Femur (tissue), 1 donor: ENCODE measurements at regions not wholly inside any gene's neighbourhood (a gene's known extent, or its start where the extent isn't known, plus 50 kb on each side); places are given as distances from the start of the nearest gene placed in this dataset.
"Not testable (repeated sequence)": the region's sequence is repeated elsewhere in the genome, so short reads cannot be mapped to it uniquely, and the experiment has no call there.

Source experiments
- DNase-seq: peaks from one replicate; pipeline ENCODE4 v3.0.0-alpha.2; 2017

DNA sequence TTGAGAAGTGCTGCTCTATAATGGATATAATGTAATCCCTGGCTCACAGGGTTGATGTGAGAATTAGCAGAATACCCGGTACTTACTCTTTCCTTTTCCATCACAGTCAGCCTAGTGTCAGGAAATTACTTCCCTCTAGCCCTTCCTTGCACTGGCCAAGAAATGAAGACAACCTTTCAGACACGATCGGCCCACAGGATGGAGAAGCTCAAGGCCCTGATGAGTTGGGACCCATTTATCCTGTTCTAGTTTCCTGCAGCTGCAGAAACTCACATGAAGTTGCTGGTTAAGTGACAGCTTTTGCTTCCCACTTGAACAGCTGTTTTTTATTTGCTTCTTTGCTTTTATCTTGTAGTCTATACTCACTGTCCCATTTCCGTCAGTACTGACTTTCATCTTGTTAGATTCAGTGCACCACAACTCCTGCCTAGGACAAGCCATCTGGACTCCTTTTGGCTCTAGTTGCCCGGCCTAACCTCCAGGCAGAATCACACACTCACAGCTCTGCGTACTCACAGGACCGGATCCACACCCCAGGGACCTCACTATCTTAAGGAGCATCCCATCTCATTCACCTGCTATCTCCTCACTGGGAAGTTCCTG is 325.1 kb upstream of the CHRNA7 start:
- DNase-seq, result not testable (repeated sequence)

DNA sequence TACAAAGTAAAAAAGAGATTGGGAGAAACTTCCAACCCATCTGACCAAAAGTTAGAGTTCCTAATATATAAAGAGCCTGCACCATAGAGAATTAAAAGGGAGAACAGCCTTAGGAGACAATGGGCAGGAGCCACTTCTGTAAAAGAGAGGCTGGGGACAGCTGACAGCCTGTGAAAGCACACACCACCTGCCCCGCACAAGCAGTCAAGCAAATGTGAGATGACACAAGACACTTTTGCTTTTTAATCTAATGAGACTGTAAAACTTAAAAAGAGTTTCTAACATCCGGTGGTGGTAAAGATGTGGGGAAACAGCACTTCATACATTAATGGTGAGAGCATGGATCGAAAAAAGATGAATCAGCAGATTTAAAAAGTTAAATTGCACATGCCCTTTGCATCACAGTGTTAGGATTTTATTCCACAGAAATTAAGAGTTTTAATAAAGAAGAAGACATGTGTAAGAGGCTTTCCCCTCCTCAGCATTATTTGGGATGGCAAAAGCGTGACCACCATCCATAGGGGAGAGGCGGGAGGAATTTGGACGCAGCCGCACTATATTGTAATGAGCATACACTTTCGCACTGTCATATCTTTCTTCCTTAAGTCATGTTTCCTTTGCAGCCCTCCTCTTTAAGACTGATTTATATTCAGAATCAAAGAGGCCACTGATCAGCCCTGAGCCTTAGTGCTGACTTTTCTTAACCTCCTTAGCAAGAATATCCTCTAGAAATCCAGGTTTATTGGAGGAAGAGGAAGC is 322.2 kb upstream of the CHRNA7 start:
- not testable (repeated sequence) for DNase-seq

DNA sequence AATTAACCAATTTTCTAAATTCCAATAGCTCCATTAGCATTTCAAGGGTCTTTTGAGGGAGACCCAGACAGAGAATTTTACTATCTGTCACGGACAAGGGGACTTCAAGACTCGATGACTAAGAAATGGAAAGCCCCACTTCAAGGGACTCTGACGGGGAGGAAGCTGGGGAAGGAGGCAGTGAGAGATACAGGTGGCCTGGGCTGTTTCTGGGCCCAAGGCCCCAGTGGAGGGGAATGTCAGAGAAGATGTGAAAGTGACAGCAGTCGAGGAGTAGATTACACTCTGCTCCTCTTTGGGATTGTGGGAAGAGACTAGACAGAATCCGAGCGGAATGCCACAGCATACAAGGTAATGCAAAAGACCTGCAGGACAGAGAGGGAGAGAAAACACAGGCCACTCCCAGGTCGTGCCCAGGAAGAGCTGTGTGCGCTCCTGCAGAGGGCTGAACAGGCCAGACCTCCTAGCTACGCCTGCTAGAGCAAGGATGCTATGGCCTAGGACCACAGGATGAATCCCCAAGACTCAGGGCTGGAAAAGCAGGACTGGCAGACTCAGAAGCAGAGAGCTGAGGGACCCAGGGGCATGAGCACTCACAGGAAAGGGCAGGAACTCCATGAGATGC is 321.5 kb upstream of the CHRNA7 start:
- DNase-seq, result not testable (repeated sequence)

DNA sequence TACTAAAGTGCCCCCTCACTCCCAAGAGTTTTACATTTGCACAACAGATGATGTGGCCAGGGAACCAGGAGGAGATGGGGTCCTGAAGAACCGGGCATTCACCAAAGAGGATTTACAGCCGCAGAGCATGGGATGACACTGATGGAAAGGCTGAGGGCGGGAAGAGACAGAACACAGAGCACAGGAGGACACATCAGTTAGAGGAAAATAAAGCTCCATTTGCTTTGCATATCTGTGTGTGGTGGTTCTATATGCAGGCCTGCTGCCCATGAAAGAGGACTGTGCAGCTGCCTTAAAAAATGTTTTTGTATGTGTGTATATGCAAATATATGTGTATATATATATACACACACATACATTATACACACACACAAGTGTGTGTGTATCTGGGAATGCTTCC is 320.8 kb upstream of the CHRNA7 start:
- not testable (repeated sequence) for DNase-seq

DNA sequence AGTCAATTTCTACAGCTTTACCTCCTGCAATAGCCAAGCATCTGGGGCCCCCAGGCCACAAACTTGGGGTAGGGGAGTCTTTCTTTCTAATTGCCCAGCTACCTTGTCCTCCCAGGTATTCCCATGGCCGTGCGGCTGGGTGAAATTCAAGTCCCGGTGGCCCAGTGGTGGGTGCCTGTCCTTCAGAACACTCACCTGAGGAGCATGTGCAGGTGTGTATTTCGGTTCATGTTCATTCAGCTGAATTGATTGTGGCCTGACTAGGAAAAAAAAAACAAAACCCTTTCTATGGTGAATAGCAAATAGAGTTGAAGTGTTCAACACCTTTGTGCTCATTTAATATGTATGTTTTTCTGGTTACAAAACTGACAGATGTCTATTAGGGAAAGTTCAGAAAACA is 319.5 kb upstream of the CHRNA7 start:
- DNase-seq, result not testable (repeated sequence)

DNA sequence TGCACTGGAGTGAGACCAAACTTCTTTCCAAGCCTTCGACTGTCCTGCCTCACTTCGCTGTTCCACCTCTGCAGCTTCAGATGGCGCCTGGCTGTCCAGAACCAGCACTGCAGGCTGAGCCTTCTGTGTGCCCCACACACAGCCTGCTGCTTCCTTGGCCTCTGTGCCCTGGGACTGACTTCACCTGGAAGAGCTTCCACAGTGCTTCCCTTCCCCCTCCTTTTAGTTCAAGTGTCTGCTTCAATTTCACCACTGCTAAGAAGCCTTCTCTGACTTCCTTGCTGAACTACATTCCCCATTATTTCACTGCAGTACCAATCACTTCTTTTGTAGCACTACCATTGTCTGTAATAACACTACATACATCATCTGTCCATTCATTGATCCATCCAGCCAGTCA is 315.1 kb upstream of the CHRNA7 start:
- not testable (repeated sequence) for DNase-seq

DNA sequence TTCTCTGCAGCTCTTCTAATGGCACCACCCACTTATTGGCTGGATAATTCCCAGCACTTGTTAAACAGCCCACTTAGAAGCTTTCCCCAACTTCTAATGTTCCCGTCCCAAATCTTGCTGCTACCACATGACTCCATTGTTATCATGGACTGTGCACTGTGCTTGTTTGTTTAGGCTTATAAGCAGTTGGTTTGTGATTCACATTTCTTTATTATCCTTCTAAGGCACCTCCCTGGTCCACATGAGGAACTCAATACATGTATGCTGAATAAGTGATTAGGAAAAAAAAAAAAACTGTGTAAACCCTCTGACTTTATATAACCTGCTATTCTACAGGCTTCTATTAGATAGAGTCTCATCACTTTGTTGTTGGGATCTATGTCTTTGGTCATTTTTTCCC is 311.7 kb upstream of the CHRNA7 start:
- DNase-seq, result not testable (repeated sequence)

DNA sequence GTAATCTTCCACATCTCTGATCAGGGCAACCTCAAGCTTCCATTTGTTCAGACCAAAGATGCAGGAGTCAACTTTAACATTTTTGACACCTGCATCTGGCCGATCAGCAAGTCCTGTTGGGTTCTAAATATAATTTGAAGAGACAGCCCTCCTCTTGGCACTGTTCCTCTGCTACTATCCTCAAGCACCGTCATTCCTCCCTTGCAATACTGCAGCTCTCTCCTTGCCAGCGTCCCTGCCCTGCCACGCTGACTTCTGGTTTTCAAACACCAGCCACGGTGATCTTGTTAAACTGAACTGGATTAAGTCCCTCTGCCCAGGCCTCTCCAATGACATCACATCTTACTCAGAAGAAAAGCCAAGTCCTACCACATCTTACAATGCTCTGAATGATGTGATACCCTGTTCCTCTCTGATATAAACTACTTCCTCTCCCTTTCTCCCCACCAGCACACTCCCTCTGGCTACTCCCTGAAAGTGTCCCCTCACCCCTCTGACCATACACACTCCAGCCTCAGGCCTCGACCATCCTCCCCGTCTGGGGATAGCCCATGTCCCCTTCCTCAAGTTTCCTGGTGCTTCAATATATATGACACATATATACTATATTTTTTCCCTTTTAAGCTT is 310.8 kb upstream of the CHRNA7 start:
- DNase-seq, result not testable (repeated sequence)

DNA sequence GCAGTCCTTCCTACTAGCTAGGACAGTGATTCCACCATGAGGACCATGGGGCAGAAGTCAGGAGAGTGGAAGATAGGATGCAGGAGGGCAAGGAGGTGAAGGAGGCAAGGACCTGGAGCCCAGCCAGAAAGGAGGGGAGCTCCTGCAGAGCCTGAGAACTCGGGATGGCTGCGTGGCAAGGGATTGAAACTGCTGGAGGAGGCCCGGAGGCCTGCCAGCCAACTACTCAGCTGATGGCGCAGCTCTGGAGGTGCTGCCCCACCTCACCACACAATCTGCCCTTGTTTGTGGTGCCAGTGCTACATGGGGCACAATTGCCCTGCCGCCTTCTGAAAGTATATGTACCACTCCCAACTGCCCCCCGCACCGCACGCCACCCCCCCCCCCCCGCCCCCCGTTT is 307.3 kb upstream of the CHRNA7 start:
- DNase-seq, result not testable (repeated sequence)

DNA sequence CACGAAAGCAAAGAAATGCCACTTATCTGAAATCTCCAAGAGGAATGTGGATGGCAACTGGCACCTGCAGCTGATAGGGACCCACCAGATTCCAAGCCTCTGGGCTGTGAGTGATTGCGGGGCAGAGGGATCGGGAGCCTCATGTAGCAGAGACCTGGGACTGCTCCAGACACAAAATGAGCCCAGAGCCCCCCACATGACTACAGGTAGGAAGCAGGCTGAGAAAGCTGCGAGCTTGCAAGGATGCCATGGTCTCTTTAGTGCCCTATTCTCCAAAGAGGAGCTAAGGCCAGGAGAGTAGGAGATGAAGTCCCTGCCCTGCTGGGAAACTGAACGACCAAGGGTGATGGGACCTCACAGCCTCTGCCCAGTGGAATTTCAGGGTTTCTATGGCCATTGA is 305.4 kb upstream of the CHRNA7 start:
- not testable (repeated sequence) for DNase-seq

DNA sequence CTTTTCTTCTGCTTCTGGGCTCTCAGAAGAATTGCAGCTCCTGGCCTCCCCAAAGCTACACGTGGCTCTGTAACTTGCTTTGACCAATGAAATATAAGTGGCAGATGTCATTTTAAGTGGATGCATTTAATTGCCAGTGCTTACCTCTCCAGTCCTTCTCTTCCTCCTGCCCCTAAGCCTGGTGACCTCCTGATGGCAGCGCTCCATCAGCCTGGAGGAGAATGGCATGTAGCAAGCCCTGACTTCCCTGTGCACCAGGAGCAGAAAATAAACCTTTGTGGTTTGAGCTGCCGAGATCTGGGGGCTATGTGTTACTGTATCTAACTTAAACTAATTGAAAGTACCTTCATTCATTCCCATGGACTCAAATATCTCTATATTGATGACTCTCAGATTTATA is 304.7 kb upstream of the CHRNA7 start:
- not testable (repeated sequence) for DNase-seq

DNA sequence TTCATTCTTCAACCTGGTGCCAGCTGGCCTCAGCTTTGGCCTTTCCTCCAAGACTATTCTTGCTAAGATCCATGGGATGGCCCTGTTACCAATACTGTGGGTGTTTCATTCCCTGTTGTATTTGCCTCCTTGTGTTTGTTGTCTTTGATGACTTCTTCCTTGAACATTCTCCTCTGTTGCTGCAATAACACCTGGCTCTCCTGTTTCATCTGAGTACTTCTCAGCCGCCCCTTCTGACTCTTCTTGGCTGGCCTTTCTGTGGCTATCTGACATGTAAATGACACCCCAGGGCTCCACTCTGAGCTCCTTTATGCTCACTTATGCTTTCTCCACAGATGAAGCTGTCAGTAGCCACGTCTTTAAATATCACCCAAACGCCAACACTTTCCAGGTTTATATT is 302.7 kb upstream of the CHRNA7 start:
- DNase-seq, result no peak

DNA sequence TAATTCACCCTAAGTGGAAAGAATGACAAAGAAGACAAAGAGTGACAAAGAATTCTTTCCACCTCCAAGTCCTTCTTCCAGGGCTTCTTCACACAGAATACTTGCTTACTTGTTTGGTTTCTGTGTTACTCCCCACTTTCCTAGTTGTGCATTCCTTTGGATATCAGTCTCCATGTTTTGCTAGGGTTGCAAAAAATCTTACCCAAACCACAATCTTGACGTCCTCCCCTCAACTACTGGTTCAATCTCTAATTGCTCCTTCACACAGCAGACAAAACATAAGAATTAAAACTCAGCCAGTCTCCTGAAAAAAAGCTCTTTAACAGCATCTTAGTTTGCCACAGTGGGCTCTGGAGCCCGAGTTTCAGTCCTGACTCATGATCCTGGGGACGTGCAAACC is 297.6 kb upstream of the CHRNA7 start:
- DNase-seq, result no peak

DNA sequence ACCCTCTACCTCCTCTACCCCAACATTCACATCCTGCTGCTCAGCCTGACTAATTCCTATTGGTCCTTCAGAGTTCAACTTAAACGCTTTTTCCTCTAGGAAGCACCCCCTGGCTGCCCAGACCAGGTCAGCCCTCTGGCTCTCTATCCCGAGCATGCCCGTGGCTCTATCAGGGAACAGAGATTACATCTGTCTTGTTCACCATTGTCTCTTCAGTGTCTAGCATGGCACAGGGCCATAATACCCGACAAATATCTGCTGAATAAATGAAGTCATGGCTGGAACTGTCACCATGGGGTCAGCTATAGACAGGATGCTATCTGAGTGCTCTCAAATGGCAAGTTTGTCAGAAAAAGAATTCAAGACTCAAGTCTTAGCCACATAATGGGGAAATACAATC is 296.9 kb upstream of the CHRNA7 start:
- no peak for DNase-seq

DNA sequence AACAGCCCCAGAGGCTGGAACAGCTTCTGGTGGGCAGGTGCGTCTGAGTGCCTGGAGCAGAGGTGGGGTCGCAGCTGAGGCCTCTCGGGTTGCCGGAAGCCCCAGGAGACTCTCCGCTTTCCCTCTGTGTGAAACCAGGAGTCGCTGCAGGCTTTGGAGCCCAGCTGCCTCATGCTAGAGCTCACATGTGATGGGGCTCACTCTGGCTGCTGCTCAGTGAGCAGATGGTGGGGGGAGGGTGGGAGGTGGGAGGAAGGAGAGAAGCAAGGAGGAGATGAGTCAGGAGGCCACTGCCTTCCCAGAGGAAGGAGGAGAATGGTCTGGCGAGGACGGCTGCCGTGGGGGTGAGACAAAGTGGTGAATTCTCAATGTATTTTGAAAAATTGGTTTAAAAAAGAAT is 290.1 kb upstream of the CHRNA7 start:
- DNase-seq, result no peak

DNA sequence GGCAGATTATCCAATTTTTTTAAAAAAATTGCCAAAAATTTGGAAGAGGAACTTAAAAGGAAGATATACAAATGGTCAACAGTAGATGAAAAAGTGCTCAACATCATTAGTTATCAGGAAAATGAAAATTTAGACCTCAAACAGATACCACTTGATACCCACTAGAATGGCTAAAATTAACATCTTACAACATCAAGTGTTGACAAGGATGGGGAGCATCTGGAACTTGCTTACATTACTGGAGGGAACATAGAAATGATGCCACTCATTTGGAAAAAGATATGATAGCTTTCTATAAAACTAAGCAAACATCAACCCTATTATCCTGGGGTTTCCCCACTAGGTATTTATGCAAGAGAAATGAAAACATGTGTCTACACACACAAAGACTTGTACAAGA is 284.5 kb upstream of the CHRNA7 start:
- DNase-seq, result no peak

DNA sequence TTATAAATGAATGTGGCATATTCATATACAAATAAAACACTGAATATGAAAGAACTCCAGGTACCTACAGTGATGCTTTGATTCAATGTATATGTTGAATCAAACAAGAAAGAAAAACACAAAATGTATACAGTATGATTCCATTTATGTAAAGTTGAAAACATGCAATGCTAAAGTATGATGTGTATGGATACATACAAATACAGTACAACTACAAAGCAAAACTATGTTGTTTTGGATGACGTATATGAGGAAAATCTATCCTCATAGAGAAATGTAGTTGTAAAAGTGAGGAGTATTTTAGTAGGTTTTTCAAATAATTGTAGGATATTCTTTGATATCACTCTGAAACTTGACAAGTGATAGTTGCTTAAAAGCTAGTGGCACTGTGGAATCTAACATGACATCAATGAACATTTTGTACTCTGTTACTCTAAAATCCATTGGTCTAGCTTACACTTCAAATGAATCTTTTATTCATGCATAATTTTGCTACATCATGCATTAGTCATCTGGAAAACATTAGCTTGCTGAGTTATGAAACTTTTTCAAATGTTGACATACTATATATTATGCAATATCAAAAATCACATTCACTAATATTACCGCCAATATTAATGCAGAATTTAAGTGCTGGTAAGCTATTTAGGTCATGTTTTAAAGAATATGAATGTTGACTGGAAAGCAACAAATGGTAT is 278.1 kb upstream of the CHRNA7 start:
- no peak for DNase-seq

DNA sequence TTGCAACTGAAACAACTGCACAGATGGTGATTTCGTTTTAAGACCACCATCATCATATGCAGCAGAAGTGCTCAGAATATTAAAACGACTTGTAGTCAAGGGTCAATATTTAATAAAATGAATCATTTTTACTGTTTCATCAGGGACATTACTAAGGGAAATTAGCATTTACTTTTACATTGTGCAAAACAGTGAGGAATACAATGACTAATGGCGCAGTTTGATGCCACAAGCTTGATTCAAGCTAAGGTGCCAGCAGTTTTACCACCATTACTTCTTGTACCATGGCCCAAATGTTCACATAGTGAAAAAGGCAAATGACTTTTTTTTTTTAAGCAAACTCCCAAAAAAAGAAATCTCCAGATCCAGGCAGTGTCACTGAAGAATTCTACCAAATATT is 277.4 kb upstream of the CHRNA7 start:
- no peak for DNase-seq

DNA sequence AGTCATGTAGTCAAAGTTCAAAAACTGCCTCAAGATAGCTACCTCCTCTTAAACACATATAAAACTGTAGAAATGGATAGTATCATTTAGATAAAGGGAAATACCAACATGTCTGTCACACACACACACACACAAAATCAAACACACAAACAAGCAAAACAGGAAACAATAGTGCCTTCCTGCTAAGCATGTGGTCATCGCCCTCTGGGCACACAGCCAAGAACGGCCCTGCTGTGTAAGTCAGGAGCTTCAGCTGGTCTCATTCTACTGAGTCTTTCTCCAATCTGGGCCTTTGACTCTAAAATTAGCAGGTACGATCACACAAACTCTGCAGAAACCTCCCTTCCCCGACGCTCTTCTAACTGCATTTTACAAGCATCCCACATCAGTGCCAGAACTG is 272.2 kb upstream of the CHRNA7 start:
- peak; percentile 56 for DNase-seq

DNA sequence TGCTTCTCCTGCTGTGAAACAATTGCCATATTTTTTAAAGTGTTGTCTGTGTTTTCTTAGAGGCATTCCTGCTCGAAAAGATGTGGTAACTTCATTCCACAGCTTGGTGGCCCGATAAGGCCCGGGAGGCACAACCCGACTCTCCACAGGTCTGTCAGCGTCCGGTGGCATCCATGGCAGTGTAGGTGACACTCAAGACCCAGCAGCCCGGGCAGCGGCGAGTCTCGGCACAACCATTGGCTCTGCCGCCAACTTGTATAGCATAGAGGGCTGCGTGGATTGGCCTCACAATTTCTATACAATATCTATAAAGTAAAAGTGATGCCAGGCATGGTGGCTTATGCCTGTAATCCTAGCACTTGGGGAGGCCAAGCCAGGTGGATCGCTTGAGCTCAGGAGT is 262.3 kb upstream of the CHRNA7 start:
- DNase-seq, result no peak

DNA sequence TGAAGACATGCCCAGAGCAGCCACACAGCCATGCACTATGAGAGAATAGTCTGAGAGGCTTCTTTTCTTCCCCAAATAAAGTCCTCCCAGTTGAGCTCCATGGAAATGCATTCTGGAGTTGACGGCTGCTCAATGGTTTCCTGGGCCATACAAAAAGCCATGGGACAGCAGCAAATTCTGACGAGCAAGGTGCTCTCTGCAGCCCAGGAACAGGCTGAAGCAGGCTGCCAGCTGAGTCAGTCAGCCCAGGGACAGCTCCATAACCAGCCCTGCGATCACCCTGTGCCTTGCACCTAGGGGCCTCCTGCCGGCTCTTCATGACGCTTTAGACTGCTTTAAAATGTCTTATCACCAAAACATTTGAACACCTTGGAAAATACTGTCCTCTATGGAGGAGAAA is 256.3 kb upstream of the CHRNA7 start:
- DNase-seq, result no peak

DNA sequence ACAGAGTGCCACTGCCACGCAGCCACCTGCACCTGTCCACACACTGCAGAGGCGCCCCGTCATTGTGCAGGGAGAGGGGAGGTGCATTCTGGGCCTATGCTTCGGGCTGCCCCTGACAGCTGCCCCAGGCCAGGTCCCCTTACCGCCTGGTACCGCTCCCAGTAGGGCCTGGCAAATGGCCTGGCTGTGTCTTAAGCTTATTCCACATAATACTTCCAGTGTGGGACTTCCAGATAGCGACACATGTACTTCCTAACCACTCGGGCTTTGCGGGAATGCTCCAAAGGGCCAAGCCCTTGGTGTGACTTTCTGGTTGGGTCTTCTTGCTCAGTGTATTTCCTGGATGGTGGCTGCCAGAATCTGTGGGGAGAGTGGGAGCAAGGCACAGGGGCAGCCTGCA is 254.3 kb upstream of the CHRNA7 start:
- DNase-seq, result no peak

DNA sequence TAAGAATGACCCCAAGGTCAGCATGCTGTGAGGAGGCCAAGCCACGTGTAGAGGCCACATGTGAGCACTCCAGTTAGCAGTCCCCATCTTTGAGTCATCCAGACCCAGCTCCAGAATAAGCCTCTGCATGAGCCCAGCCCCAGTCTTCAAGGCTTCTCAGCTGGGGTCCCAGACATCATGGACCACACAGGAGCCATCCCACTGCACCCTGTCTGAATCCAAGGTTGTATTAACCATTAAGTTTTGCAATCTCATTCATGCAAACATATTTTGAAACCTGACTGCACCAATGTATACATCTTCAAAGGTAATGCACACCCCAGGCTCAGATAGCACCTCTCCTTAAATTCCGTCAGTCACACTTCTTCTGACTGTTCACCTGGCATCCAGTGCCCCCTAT is 249.1 kb upstream of the CHRNA7 start:
- no peak for DNase-seq
